ENCODE measurements at regions not wholly inside any gene's neighbourhood (a gene's known extent, or its start where the extent isn't known, plus 50 kb on each side); places are given as distances from the start of the nearest gene placed in this dataset.

DNA sequence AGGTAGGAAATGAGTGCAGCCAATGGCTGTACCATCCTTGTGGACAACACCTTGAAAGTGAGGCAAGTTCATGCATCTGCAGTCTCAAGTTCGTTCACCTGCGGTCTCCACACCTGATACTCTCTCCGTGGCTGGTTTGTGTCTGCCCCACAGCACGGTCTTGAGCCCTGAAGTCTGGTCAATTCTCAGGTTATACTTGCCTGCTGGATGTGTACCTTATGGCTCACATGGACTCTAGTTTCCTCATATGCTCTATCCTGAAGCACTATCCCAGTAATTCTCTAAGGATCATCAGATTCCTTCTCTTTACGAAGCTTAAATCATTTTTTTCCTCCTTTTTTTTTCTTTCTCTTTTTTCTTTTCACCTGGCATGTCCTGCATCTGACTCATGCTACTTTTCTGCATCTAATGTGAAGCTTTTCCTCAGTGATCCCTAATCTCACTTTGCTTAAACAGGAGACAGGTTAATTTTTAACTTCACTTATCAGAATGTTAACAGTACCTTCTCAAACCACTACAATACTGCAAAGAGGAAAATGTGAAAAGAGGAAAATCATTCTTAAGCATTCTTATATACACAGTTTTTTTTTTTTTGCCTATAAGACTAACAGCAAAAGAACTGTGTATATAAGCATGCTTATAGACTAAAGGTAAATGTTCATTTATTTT lies 511.2 kb downstream of the SOX11 start:
- Mint-ChIP-seq H3K4me1 (ENCODE audit: insufficient read depth, unreplicated experiment) (peaks cover 20% of the 10 kb centered on the region), H3K9me3 (ENCODE audit: unreplicated experiment) (peaks cover 6% of the 10 kb centered on the region), H3K4me3 (ENCODE audit: unreplicated experiment) (no peak overlapping the region), H3K36me3 (ENCODE audit: insufficient read depth, unreplicated experiment) (no peaks in the 10 kb centered on the region), H3K27ac (ENCODE audit: low read depth, unreplicated experiment) (peak overlapping the region; percentile 5), H3K27me3 (ENCODE audit: insufficient read depth, unreplicated experiment) (no peaks in the 10 kb centered on the region)
- ChIA-PET POLR2A (interaction anchor here (0.6 to 0.7 kb wide), 2 partner anchors 22 to 264 kb away, joined by 3 read pairs; no protein-coding TSS in a partner anchor), CTCF (interaction anchor here (0.7 to 0.8 kb wide), 2 partner anchors 35 to 1013 kb away, joined by 3 to 5 read pairs; no protein-coding TSS in a partner anchor)
- BruUV-seq (replicated peaks), result no TSS peak
- intact Hi-C loops (cut with micrococcal nuclease), result no loop called here
- TF ChIP-seq, protein P1, sequence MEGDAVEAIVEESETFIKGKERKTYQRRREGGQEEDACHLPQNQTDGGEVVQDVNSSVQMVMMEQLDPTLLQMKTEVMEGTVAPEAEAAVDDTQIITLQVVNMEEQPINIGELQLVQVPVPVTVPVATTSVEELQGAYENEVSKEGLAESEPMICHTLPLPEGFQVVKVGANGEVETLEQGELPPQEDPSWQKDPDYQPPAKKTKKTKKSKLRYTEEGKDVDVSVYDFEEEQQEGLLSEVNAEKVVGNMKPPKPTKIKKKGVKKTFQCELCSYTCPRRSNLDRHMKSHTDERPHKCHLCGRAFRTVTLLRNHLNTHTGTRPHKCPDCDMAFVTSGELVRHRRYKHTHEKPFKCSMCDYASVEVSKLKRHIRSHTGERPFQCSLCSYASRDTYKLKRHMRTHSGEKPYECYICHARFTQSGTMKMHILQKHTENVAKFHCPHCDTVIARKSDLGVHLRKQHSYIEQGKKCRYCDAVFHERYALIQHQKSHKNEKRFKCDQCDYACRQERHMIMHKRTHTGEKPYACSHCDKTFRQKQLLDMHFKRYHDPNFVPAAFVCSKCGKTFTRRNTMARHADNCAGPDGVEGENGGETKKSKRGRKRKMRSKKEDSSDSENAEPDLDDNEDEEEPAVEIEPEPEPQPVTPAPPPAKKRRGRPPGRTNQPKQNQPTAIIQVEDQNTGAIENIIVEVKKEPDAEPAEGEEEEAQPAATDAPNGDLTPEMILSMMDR (IDR thresholded peaks at IDR 0.05; ENCODE audit: unreplicated experiment), result no peak
- no peak for DNase-seq (ENCODE audit: unreplicated experiment)

DNA sequence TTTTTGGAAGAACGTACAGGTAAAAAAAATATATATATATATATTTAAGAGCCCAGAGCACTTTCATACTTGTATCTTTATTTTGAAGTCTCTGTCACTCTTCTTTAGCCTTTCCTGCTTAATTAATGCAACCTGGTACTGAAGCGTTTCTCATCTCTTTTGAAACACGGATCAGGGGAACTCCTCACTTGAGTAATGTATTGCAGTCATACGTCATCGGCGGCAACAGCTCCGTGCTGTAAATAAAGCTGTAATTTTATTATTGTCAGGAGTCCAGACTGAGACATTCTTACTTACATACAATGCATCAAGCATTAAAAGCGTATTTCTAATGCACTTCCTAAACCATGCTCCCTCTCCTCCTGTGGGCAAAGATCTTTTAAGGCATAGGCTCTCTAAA lies 514.7 kb downstream of the SOX11 start:
- CTCF ChIA-PET, result no interaction called here
- TF ChIP-seq, protein P1 (IDR thresholded peaks at IDR 0.05; ENCODE audit: unreplicated experiment), result no peak
- peaks cover 18% of the 10 kb centered on the region for H3K4me1 Mint-ChIP-seq (ENCODE audit: insufficient read depth, unreplicated experiment)
- H3K4me3 Mint-ChIP-seq (ENCODE audit: unreplicated experiment), result no peak overlapping the region
- no TSS peak for BruUV-seq (replicated peaks)
- no peak for DNase-seq (ENCODE audit: unreplicated experiment)
- no peak overlapping the region for H3K27ac Mint-ChIP-seq (ENCODE audit: low read depth, unreplicated experiment)
- intact Hi-C loops (cut with micrococcal nuclease), result no loop called here
- no peaks in the 10 kb centered on the region for H3K9me3 Mint-ChIP-seq (ENCODE audit: unreplicated experiment)
- no peaks in the 10 kb centered on the region for H3K36me3 Mint-ChIP-seq (ENCODE audit: insufficient read depth, unreplicated experiment)
- no peaks in the 10 kb centered on the region for H3K27me3 Mint-ChIP-seq (ENCODE audit: insufficient read depth, unreplicated experiment)
- POLR2A ChIA-PET, result no interaction called here

DNA sequence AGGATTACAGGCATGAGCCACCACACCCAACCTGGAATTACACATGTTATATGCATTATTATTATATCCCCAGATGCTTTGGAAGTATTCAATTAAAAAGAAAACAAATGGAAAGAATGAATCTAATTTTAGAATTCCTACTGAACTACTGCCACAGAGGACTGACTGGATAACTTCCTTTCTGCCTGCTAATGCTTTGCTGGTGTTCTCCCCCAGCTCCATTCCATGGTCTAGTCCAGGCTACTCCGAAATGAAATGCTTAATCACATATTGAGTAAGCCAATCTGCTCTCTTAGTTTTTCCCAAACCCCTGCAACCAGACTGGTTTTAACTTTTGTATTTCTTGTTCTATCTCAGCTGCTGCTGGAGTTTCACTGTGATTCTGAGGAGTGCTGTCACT lies 519.1 kb downstream of the SOX11 start:
- DNase-seq (ENCODE audit: unreplicated experiment), result no peak
- no TSS peak for BruUV-seq (replicated peaks)
- H3K4me3 Mint-ChIP-seq (ENCODE audit: unreplicated experiment), result no peak overlapping the region
- ChIA-PET POLR2A (no interaction called here), CTCF (no interaction called here)
- no peaks in the 10 kb centered on the region for H3K9me3 Mint-ChIP-seq (ENCODE audit: unreplicated experiment)
- H3K36me3 Mint-ChIP-seq (ENCODE audit: insufficient read depth, unreplicated experiment), result no peaks in the 10 kb centered on the region
- TF ChIP-seq, protein P1 (IDR thresholded peaks at IDR 0.05; ENCODE audit: unreplicated experiment), result no peak
- H3K27ac Mint-ChIP-seq (ENCODE audit: low read depth, unreplicated experiment), result no peak overlapping the region
- intact Hi-C loops (cut with micrococcal nuclease), result no loop called here
- no peaks in the 10 kb centered on the region for H3K4me1 Mint-ChIP-seq (ENCODE audit: insufficient read depth, unreplicated experiment)
- H3K27me3 Mint-ChIP-seq (ENCODE audit: insufficient read depth, unreplicated experiment), result no peaks in the 10 kb centered on the region

DNA sequence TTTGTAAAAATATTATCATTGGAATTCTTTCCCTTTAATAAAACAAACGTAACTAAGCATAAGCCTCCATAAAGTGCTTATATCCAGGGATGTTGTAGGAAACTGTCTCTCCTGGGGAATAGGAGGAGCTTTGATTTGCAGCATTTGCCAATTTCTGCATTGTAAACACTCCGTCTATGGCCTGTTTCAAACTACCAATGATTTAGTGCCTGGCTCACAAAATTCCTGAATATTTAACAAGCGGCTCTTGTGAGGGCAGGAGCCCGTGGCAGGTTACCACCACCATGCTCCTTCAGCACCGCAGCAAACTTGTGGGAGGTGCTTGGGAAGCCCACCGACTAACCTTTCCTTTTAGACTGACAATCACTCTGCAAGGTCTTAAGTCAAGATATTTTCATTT lies 520.3 kb downstream of the SOX11 start:
- H3K9me3 Mint-ChIP-seq (ENCODE audit: unreplicated experiment), result no peaks in the 10 kb centered on the region
- no peak for DNase-seq (ENCODE audit: unreplicated experiment)
- POLR2A ChIA-PET, result interaction anchor here (0.5 to 0.6 kb wide), 2 partner anchors 73 to 159 kb away, joined by 3 read pairs; no protein-coding TSS in a partner anchor
- CTCF ChIA-PET, result interaction anchor here (1.0 kb wide), 1 partner anchor 18 kb away, joined by 3 read pairs; no protein-coding TSS in a partner anchor
- intact Hi-C loops (cut with micrococcal nuclease), result no loop called here
- H3K27ac Mint-ChIP-seq (ENCODE audit: low read depth, unreplicated experiment), result no peak overlapping the region
- TF ChIP-seq, protein P1 (IDR thresholded peaks at IDR 0.05; ENCODE audit: unreplicated experiment), result no peak
- no peaks in the 10 kb centered on the region for H3K27me3 Mint-ChIP-seq (ENCODE audit: insufficient read depth, unreplicated experiment)
- H3K4me3 Mint-ChIP-seq (ENCODE audit: unreplicated experiment), result no peak overlapping the region
- H3K36me3 Mint-ChIP-seq (ENCODE audit: insufficient read depth, unreplicated experiment), result no peaks in the 10 kb centered on the region
- no peaks in the 10 kb centered on the region for H3K4me1 Mint-ChIP-seq (ENCODE audit: insufficient read depth, unreplicated experiment)
- no TSS peak for BruUV-seq (replicated peaks)

Measured in MCF 10A (cell line).